GM20000 (cell line): ENCODE measurements at regions not wholly inside any gene's neighbourhood (a gene's known extent, or its start where the extent isn't known, plus 50 kb on each side); places are given as distances from the start of the nearest gene placed in this dataset.

Experiments
- DNase-seq: peaks from one replicate; pipeline ENCODE4 v3.0.0; 2012; ENCODE audit warnings: low spot score
- CTCF ChIP-seq: IDR thresholded peaks from 2 replicates; pipeline ENCODE4 v1.5.1; 2012; ENCODE audit warnings: mild to moderate bottlenecking, control low read depth; ENCODE audit errors: extremely low read depth, missing control alignments

GRCh38 chr9:26357803-26358344, 534.7 kb downstream of the CAAP1 start:
- no peak for TF ChIP-seq CTCF
- no peak for DNase-seq

GRCh38 chr9:26356491-26356890, 536.1 kb downstream of the CAAP1 start:
- TF ChIP-seq CTCF = no peak
- no peak for DNase-seq

- no peak for DNase-seq
- TF ChIP-seq CTCF = no peak
These were observed 545.6 kb downstream of the CAAP1 start for GRCh38 chr9:26346942-26347477.

- no peak for TF ChIP-seq CTCF
- no peak for DNase-seq
These were observed 551.1 kb downstream of the CAAP1 start for GRCh38 chr9:26341545-26341944.

- no peak for DNase-seq
- TF ChIP-seq CTCF = no peak
These were observed 552.8 kb downstream of the CAAP1 start for GRCh38 chr9:26339796-26340195.

- TF ChIP-seq CTCF = no peak
- no peak for DNase-seq
These were observed 557.5 kb downstream of the CAAP1 start for GRCh38 chr9:26335116-26335515.

GRCh38 chr9:26334706-26335105, 557.9 kb downstream of the CAAP1 start:
- no peak for TF ChIP-seq CTCF
- no peak for DNase-seq
